GM18505 (cell line): ENCODE measurements at regions not wholly inside any gene's neighbourhood (a gene's known extent, or its start where the extent isn't known, plus 50 kb on each side); places are given as distances from the start of the nearest gene placed in this dataset.

ENCODE experiments used
- ATAC-seq: cut with Tn5 transposase; IDR thresholded peaks from one replicate; pipeline ENCODE4 v1.9.1; 2021; ENCODE audit not compliant: unreplicated experiment
- POLR2A ChIP-seq: IDR thresholded peaks from 4 replicates; pipeline ENCODE4 v1.6.1; 2011; ENCODE audit warnings: borderline replicate concordance; ENCODE audit not compliant: insufficient read depth, insufficient read length; ENCODE audit errors: extremely low read depth

- TF ChIP-seq POLR2A: no peak
Observed at GRCh38 chr3:25151903-25152295, 276.2 kb upstream of the RARB start.

GRCh38 chr3:25153136-25153535, 274.9 kb upstream of the RARB start:
- ATAC-seq: no peak
- TF ChIP-seq POLR2A: no peak

More at GRCh38 chr3:25151903-25152295, 276.2 kb upstream of the RARB start:
- no peak for ATAC-seq

- no peak for ATAC-seq
- no peak for TF ChIP-seq POLR2A
Observed at GRCh38 chr3:25153561-25153960, 274.5 kb upstream of the RARB start.

GRCh38 chr3:25155652-25156471, 272.2 kb upstream of the RARB start:
- no peak for TF ChIP-seq POLR2A
- ATAC-seq: no peak

GRCh38 chr3:25156626-25157025, 271.4 kb upstream of the RARB start:
- no peak for ATAC-seq
- no peak for TF ChIP-seq POLR2A

- no peak for ATAC-seq
- no peak for TF ChIP-seq POLR2A
Observed at GRCh38 chr3:25165306-25165705, 262.8 kb upstream of the RARB start.

- no peak for TF ChIP-seq POLR2A
- ATAC-seq: no peak
Observed at GRCh38 chr3:25166016-25166415, 262.0 kb upstream of the RARB start.

DNA sequence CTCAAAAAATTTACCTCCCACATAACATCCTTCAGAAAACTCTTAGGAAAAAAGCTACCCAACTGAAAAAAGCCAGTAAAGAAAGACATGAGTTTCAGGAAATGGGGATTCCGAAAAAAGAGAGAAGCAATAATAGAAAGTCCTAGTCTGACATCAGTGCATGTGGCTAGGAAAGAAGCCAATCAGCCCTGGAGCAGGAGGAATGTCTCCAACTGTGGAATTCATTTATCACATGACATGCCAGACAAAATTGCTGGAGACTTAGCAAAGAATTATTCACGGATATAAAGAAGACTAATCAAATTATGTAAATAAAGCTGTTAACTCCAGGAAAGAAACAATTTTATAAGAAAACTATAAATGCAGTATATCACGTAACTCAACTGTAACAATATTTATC, 258.9 kb upstream of the RARB start:
- no peak for ATAC-seq
- no peak for TF ChIP-seq POLR2A

GRCh38 chr3:25170021-25170420, 258.0 kb upstream of the RARB start:
- no peak for ATAC-seq
- no peak for TF ChIP-seq POLR2A

DNA sequence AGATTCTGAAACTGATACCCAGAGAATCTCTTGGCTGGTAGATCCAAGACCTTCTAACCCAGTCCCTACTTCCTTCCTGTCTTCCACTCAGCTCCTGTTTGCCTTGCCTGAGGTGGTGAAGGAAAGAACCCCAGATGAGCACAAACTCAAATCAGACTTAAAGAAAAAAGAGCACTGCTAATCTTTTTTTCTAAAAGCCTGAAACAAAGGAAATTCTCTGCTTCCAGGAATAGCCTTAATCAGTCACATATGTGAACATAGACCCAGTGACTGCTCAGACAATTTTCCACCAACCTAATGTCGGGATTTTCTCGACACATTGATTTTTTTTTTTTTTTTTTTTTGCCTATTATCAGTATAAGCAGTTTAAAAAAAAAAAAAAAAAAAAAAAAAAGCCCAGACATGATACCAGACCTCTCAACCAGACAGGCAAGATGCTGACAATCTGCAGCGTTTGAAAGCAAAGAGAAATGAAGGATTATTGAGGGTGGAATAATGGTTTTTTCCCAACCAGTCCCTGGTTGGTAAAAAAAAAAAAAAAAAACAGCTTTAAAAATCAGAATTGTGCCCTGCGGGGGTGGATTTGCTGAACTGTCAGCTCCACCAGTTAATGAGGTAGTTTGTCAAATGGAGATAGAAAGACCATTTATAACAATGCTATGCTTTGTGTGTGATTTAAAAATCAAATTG, 256.8 kb upstream of the RARB start:
- no peak for TF ChIP-seq POLR2A
- ATAC-seq: no peak

GRCh38 chr3:25171897-25172296, 256.2 kb upstream of the RARB start:
- ATAC-seq: no peak
- TF ChIP-seq POLR2A: no peak

GRCh38 chr3:25173606-25174005, 254.5 kb upstream of the RARB start:
- no peak for TF ChIP-seq POLR2A
- ATAC-seq: no peak

- TF ChIP-seq POLR2A: no peak
- no peak for ATAC-seq
Observed at GRCh38 chr3:25174251-25174650, 253.8 kb upstream of the RARB start.

DNA sequence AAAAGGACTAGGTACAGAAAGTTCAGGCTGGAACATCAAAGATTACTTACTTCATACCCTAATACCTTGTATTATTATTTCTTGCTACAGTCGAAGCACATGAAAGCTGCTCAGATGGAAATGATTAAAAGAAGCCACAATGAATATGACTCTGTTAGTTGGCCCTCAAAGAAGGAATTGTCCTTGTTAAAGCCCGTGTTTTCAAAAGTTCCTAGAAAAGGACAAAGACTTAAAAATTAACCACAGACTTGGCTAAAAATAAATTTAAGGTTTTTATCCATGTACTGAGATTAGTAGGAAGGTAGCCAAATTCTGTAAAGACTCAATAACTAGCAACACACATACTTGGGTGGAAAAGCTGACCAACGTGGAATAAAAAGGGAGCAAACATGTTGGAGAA, 251.0 kb upstream of the RARB start:
- no peak for ATAC-seq
- TF ChIP-seq POLR2A: no peak
